NB4 (cell line): ENCODE measurements at regions not wholly inside any gene's neighbourhood (a gene's known extent, or its start where the extent isn't known, plus 50 kb on each side); places are given as distances from the start of the nearest gene placed in this dataset.

Source experiments
- CTCF ChIP-seq: IDR thresholded peaks from one replicate; pipeline ENCODE4 v1.5.1; 2012; ENCODE audit warnings: low read depth, low read length
- MYC ChIP-seq: IDR thresholded peaks from 2 replicates; pipeline ENCODE4 v1.6.1; 2011; ENCODE audit warnings: low read depth, low read length

GRCh38 chr2:146138820-146139219 is 1618.9 kb upstream of the ZEB2 start:
- TF ChIP-seq MYC (no peak), CTCF (no peak)
